Activated T-cell treated with anti-CD3 and anti-CD28 coated beads, Interleukin-2, amount 50 U/mL, for 72 hours (primary cell): ENCODE measurements at regions not wholly inside any gene's neighbourhood (a gene's known extent, or its start where the extent isn't known, plus 50 kb on each side); places are given as distances from the start of the nearest gene placed in this dataset.
"Not testable (repeated sequence)": the region's sequence is repeated elsewhere in the genome, so short reads cannot be mapped to it uniquely, and the experiment has no call there.

Experiments used
- ATAC-seq, 2 donors: fragments of 150-1000 bp; cut with Tn5 transposase; replicated peaks in 1 of 2; 2 replicates each; pipeline ENCODE4 v1.10.0; 2021; ENCODE audit warnings: moderate library complexity in 2 of 2, mild to moderate bottlenecking in 1 of 2
- DNase-seq, 2 donors: peaks; one replicate each; pipeline ENCODE4 v3.0.0; 2021 to 2022; ENCODE audit warnings: mixed read lengths in 1 of 2
- H3K27ac Mint-ChIP-seq: one replicate; pipeline ENCODE4 v1.8.0; 2022; ENCODE audit warnings: mild to moderate bottlenecking, moderate library complexity, mixed read lengths
- H3K27me3 Mint-ChIP-seq: one replicate; pipeline ENCODE4 v1.8.0; 2022; ENCODE audit warnings: low read depth, mixed read lengths
- H3K36me3 Mint-ChIP-seq, 2 donors: one replicate each; pipeline ENCODE4 v1.8.0; 2022; ENCODE audit warnings: mixed read lengths in 2 of 2, mild to moderate bottlenecking in 1 of 2; ENCODE audit not compliant: insufficient read depth in 2 of 2
- H3K4me1 Mint-ChIP-seq: one replicate; pipeline ENCODE4 v1.8.0; 2022; ENCODE audit warnings: low read depth, mixed read lengths
- H3K4me3 Mint-ChIP-seq, 2 donors: one replicate each; pipeline ENCODE4 v1.8.0; 2022; ENCODE audit warnings: mild to moderate bottlenecking in 2 of 2, mixed read lengths in 2 of 2, moderate library complexity in 2 of 2
- H3K9me3 Mint-ChIP-seq, 2 donors: one replicate each; pipeline ENCODE4 v1.8.0; 2022; ENCODE audit warnings: mixed read lengths in 2 of 2

GRCh38 chr4:10256203-10256602 is 139.6 kb upstream of the WDR1 start:
- ATAC-seq (no peak), DNase-seq (no peak)
- Mint-ChIP-seq H3K27ac (no peak overlapping the region), H3K4me3 (no peak overlapping the region), H3K27me3 (peaks cover 15% of the 10 kb centered on the region), H3K4me1 (no peaks in the 10 kb centered on the region), H3K36me3 (no peaks in the 10 kb centered on the region), H3K9me3 (no peaks in the 10 kb centered on the region)

GRCh38 chr4:10253765-10254164 is 137.2 kb upstream of the WDR1 start:
- Mint-ChIP-seq H3K27ac (no peak overlapping the region), H3K4me1 (no peaks in the 10 kb centered on the region), H3K36me3 (no peaks in the 10 kb centered on the region), H3K9me3 (no peaks in the 10 kb centered on the region), H3K4me3 (no peak overlapping the region), H3K27me3 (peaks cover 12% of the 10 kb centered on the region)
- no peak for ATAC-seq
- no peak for DNase-seq

GRCh38 chr4:10245751-10246150 is 129.2 kb upstream of the WDR1 start:
- H3K36me3 Mint-ChIP-seq: no peaks in the 10 kb centered on the region
- DNase-seq: no peak
- no peak overlapping the region for H3K4me3 Mint-ChIP-seq
- H3K9me3 Mint-ChIP-seq: no peaks in the 10 kb centered on the region
- no peak overlapping the region for H3K27ac Mint-ChIP-seq
- no peak for ATAC-seq
- H3K27me3 Mint-ChIP-seq: peaks cover 37% of the 10 kb centered on the region
- no peaks in the 10 kb centered on the region for H3K4me1 Mint-ChIP-seq

GRCh38 chr4:10243856-10244255 is 127.3 kb upstream of the WDR1 start:
- ATAC-seq: no peak
- Mint-ChIP-seq H3K27me3 (peaks cover 31% of the 10 kb centered on the region), H3K27ac (no peak overlapping the region), H3K9me3 (no peaks in the 10 kb centered on the region), H3K4me3 (no peak overlapping the region), H3K4me1 (no peaks in the 10 kb centered on the region), H3K36me3 (no peaks in the 10 kb centered on the region)
- no peak for DNase-seq

- H3K4me1 Mint-ChIP-seq: no peaks in the 10 kb centered on the region
- no peaks in the 10 kb centered on the region for H3K9me3 Mint-ChIP-seq
- H3K4me3 Mint-ChIP-seq: no peak overlapping the region
- no peak for ATAC-seq
- H3K27ac Mint-ChIP-seq: no peak overlapping the region
- no peaks in the 10 kb centered on the region for H3K36me3 Mint-ChIP-seq
- H3K27me3 Mint-ChIP-seq: peaks cover 8% of the 10 kb centered on the region
- DNase-seq: no peak
These were observed 124.1 kb upstream of the WDR1 start for GRCh38 chr4:10240691-10241090.

GRCh38 chr4:10239982-10240654 is 123.5 kb upstream of the WDR1 start:
- Mint-ChIP-seq H3K4me1 (no peaks in the 10 kb centered on the region), H3K4me3 (no peak overlapping the region), H3K36me3 (no peaks in the 10 kb centered on the region), H3K27ac (no peak overlapping the region), H3K9me3 (no peaks in the 10 kb centered on the region), H3K27me3 (peaks cover 2% of the 10 kb centered on the region)
- ATAC-seq (no peak), DNase-seq (no peak)

GRCh38 chr4:10237131-10237530 is 120.5 kb upstream of the WDR1 start:
- Mint-ChIP-seq H3K9me3 (no peaks in the 10 kb centered on the region), H3K4me3 (no peak overlapping the region), H3K36me3 (no peaks in the 10 kb centered on the region), H3K27ac (no peak overlapping the region), H3K4me1 (no peaks in the 10 kb centered on the region), H3K27me3 (no peaks in the 10 kb centered on the region)
- no peak for ATAC-seq
- DNase-seq: no peak

GRCh38 chr4:10232114-10232513 is 115.5 kb upstream of the WDR1 start:
- Mint-ChIP-seq H3K4me1 (no peaks in the 10 kb centered on the region), H3K27ac (no peak overlapping the region), H3K27me3 (no peaks in the 10 kb centered on the region), H3K9me3 (no peaks in the 10 kb centered on the region), H3K4me3 (no peak overlapping the region), H3K36me3 (no peaks in the 10 kb centered on the region)
- DNase-seq: no peak
- no peak for ATAC-seq

GRCh38 chr4:10226756-10227155 is 110.2 kb upstream of the WDR1 start:
- Mint-ChIP-seq H3K27me3 (no peaks in the 10 kb centered on the region), H3K4me1 (no peaks in the 10 kb centered on the region), H3K36me3 (no peaks in the 10 kb centered on the region), H3K9me3 (no peaks in the 10 kb centered on the region), H3K27ac (no peak overlapping the region), H3K4me3 (no peak overlapping the region)
- DNase-seq (no peak), ATAC-seq (no peak)

- H3K4me1 Mint-ChIP-seq: no peaks in the 10 kb centered on the region
- H3K9me3 Mint-ChIP-seq: no peaks in the 10 kb centered on the region
- H3K4me3 Mint-ChIP-seq: no peak overlapping the region
- H3K27ac Mint-ChIP-seq: no peak overlapping the region
- DNase-seq (no peak), ATAC-seq (no peak)
- H3K27me3 Mint-ChIP-seq: no peaks in the 10 kb centered on the region
- no peaks in the 10 kb centered on the region for H3K36me3 Mint-ChIP-seq
These were observed 108.5 kb upstream of the WDR1 start for GRCh38 chr4:10225096-10225495.

GRCh38 chr4:10223782-10224181 is 107.2 kb upstream of the WDR1 start:
- H3K36me3 Mint-ChIP-seq: no peaks in the 10 kb centered on the region
- H3K9me3 Mint-ChIP-seq: no peaks in the 10 kb centered on the region
- DNase-seq (no peak), ATAC-seq (no peak)
- no peaks in the 10 kb centered on the region for H3K27me3 Mint-ChIP-seq
- H3K4me1 Mint-ChIP-seq: no peaks in the 10 kb centered on the region
- no peak overlapping the region for H3K27ac Mint-ChIP-seq
- H3K4me3 Mint-ChIP-seq: no peak overlapping the region

- not testable (repeated sequence) for H3K27ac Mint-ChIP-seq, DNase-seq, H3K36me3 Mint-ChIP-seq, H3K4me3 Mint-ChIP-seq, H3K9me3 Mint-ChIP-seq, H3K4me1 Mint-ChIP-seq, ATAC-seq
- H3K27me3 Mint-ChIP-seq: peaks cover 11% of the 10 kb centered on the region
These were observed 96.9 kb upstream of the WDR1 start for GRCh38 chr4:10213481-10213880.

- no peak for ATAC-seq
- Mint-ChIP-seq H3K36me3 (no peaks in the 10 kb centered on the region), H3K9me3 (no peaks in the 10 kb centered on the region), H3K27me3 (peaks cover 13% of the 10 kb centered on the region), H3K4me1 (no peaks in the 10 kb centered on the region), H3K27ac (no peak overlapping the region), H3K4me3 (no peak overlapping the region)
- DNase-seq: no peak
These were observed 96.3 kb upstream of the WDR1 start for GRCh38 chr4:10212901-10213300.

- H3K4me1 Mint-ChIP-seq: no peaks in the 10 kb centered on the region
- DNase-seq (no peak), ATAC-seq (no peak)
- no peak overlapping the region for H3K27ac Mint-ChIP-seq
- no peak overlapping the region for H3K4me3 Mint-ChIP-seq
- no peaks in the 10 kb centered on the region for H3K36me3 Mint-ChIP-seq
- peaks cover 13% of the 10 kb centered on the region for H3K27me3 Mint-ChIP-seq
- no peaks in the 10 kb centered on the region for H3K9me3 Mint-ChIP-seq
These were observed 95.8 kb upstream of the WDR1 start for GRCh38 chr4:10212400-10212799.
